Ovary (tissue), 3 donors: ENCODE measurements at regions not wholly inside any gene's neighbourhood (a gene's known extent, or its start where the extent isn't known, plus 50 kb on each side); places are given as distances from the start of the nearest gene placed in this dataset.

Experiments
- CTCF ChIP-seq, 3 donors: fragments of 450-650 bp in 2 of 3; fragments of 200-600 bp in 1 of 3; IDR thresholded peaks; one replicate each; pipeline versions ENCODE4 v1.5.1 to v1.8.0; 2016 to 2022; ENCODE audit warnings: antibody characterized with exemption in 3 of 3, mild to moderate bottlenecking in 1 of 3
- EP300 ChIP-seq: sonication (generic); formaldehyde crosslinking; IDR thresholded peaks from one replicate; pipeline ENCODE4 v1.6.1; 2017; ENCODE audit warnings: antibody characterized with exemption
- donor health status: DM: no; HTN: no; CAD: no.

- no peak for TF ChIP-seq CTCF (IDR thresholded peaks at IDR 0.05)
- TF ChIP-seq EP300 = no peak
Measured at GRCh38 chr9:73558471-73558870, 406.8 kb downstream of the ANXA1 start.
